Calu3 (cell line): ENCODE measurements at regions not wholly inside any gene's neighbourhood (a gene's known extent, or its start where the extent isn't known, plus 50 kb on each side); places are given as distances from the start of the nearest gene placed in this dataset.

Source experiments
- BruUV-seq: library from RNA; stranded (reverse); fragments of 400-500 nt; replicated peaks from 2 replicates; lab custom pipeline; 2021; lab: Mats Ljungman, UMichigan
- CTCF ChIA-PET: fragments of 300-600 bp; sonication (Branson Sonifier 250); formaldehyde crosslinking; loops from one replicate; lab custom pipeline; 2022; ENCODE audit warnings: antibody characterized with exemption; lab: Charles Lee
- DNase-seq: peaks from one replicate; pipeline ENCODE4 v3.0.0; 2022
- H3K27ac Mint-ChIP-seq: one replicate; pipeline ENCODE4 v1.8.0; 2022; ENCODE audit warnings: mixed read lengths; ENCODE audit not compliant: unreplicated experiment
- H3K27me3 Mint-ChIP-seq: one replicate; pipeline ENCODE4 v1.8.0; 2022; ENCODE audit warnings: mixed read lengths; ENCODE audit not compliant: unreplicated experiment
- H3K36me3 Mint-ChIP-seq: one replicate; pipeline ENCODE4 v1.8.0; 2022; ENCODE audit warnings: mild to moderate bottlenecking, moderate library complexity, mixed read lengths; ENCODE audit not compliant: insufficient read depth, unreplicated experiment
- H3K4me1 Mint-ChIP-seq: one replicate; pipeline ENCODE4 v1.8.0; 2022; ENCODE audit warnings: mild to moderate bottlenecking, low read depth, mixed read lengths; ENCODE audit not compliant: unreplicated experiment
- H3K4me3 Mint-ChIP-seq: one replicate; pipeline ENCODE4 v1.8.0; 2022; ENCODE audit warnings: mild to moderate bottlenecking, low read depth, moderate library complexity, mixed read lengths; ENCODE audit not compliant: unreplicated experiment
- H3K9me3 Mint-ChIP-seq: one replicate; pipeline ENCODE4 v1.8.0; 2022; ENCODE audit warnings: low read depth, mixed read lengths; ENCODE audit not compliant: unreplicated experiment
- intact Hi-C: fragments of 100-400 bp; cut with micrococcal nuclease; formaldehyde crosslinking; loops from one replicate; pipeline ENCODE4 v1.10.0; 2022; ENCODE audit not compliant: unreplicated experiment
- TF ChIP-seq, protein P1 (sequence below): fragments of 200-600 bp; IDR thresholded peaks from one replicate; pipeline ENCODE4 v1.8.0; 2022; ENCODE audit warnings: antibody characterized with exemption; ENCODE audit not compliant: unreplicated experiment

DNA sequence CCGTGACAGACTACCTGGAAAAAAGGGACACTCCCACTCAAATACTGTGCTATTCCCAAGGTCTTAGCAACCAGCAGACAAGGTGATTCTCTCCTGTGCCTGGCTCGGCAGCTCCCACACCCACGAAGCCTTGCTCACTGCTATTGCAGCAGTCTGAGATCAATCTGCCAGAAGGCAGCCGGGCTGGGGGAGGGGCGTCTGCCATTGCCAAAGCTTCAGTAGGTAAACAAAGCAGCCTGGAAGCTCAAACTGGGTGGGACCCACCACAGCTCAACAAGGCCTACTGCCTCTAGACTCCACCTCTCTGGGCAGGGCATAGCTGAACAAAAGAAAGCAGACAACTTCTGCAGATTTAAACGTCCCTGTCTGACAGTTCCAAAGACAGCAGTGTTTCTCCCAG is 128.4 kb upstream of the SETMAR start:
- Mint-ChIP-seq H3K27me3 (no peaks in the 10 kb centered on the region), H3K4me3 (no peak overlapping the region), H3K9me3 (peaks cover 18% of the 10 kb centered on the region), H3K4me1 (no peaks in the 10 kb centered on the region), H3K36me3 (no peaks in the 10 kb centered on the region), H3K27ac (no peak overlapping the region)
- no TSS peak for BruUV-seq
- no peak for DNase-seq
- TF ChIP-seq, protein P1, sequence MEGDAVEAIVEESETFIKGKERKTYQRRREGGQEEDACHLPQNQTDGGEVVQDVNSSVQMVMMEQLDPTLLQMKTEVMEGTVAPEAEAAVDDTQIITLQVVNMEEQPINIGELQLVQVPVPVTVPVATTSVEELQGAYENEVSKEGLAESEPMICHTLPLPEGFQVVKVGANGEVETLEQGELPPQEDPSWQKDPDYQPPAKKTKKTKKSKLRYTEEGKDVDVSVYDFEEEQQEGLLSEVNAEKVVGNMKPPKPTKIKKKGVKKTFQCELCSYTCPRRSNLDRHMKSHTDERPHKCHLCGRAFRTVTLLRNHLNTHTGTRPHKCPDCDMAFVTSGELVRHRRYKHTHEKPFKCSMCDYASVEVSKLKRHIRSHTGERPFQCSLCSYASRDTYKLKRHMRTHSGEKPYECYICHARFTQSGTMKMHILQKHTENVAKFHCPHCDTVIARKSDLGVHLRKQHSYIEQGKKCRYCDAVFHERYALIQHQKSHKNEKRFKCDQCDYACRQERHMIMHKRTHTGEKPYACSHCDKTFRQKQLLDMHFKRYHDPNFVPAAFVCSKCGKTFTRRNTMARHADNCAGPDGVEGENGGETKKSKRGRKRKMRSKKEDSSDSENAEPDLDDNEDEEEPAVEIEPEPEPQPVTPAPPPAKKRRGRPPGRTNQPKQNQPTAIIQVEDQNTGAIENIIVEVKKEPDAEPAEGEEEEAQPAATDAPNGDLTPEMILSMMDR = no peak
- intact Hi-C loops = no loop called here
- CTCF ChIA-PET = interaction anchor here (0.7 kb wide), 1 partner anchor 491 kb away, joined by 3 read pairs; no protein-coding TSS in a partner anchor

DNA sequence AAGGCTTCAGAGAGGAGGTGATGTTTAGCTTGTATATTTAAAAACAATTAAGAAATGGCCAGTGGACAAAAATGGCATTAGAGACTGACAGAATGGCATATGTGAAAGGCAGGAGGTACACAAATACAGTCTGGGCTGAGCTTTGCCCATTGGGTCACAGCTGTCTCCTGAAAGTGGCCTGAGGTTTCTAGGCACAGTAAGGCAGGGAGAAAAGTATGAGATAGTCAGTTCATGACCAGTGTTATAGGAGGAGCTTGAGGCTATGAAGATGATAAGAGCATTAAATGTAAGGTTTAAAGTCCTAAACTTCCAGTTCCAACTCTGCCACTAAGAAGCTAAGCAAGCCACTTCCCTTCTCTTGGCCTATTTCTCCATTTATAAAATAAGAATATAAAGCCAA is 111.2 kb upstream of the SETMAR start:
- intact Hi-C loops = no loop called here
- BruUV-seq = no TSS peak
- no peak for DNase-seq
- H3K4me1 Mint-ChIP-seq = no peaks in the 10 kb centered on the region
- no peak overlapping the region for H3K4me3 Mint-ChIP-seq
- no peaks in the 10 kb centered on the region for H3K27me3 Mint-ChIP-seq
- no peak overlapping the region for H3K27ac Mint-ChIP-seq
- peaks cover 12% of the 10 kb centered on the region for H3K9me3 Mint-ChIP-seq
- TF ChIP-seq, protein P1 = no peak
- CTCF ChIA-PET = no interaction called here
- no peaks in the 10 kb centered on the region for H3K36me3 Mint-ChIP-seq

DNA sequence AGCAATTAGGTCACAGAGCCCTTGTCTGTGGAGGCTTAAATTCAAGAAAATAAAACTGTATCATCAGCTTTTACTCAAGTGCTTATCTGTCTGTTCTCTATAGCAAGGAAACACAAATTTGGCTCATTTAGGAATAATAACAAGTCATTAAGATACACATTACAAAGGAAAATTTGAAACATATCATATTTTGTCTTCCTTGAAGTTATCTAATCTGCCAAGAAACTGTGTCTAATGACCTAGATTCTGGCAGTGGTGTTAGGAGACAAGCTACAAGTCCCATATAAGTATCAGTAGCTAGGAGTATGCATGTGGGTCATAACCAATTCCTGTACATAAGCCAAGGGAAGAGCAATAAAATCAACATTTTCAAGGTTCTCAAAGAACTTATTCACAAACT is 108.2 kb upstream of the SETMAR start:
- Mint-ChIP-seq H3K27me3 (no peaks in the 10 kb centered on the region), H3K4me3 (no peak overlapping the region), H3K27ac (no peak overlapping the region), H3K9me3 (peaks cover 8% of the 10 kb centered on the region), H3K4me1 (no peaks in the 10 kb centered on the region), H3K36me3 (no peaks in the 10 kb centered on the region)
- no peak for DNase-seq
- BruUV-seq = no TSS peak
- intact Hi-C loops = no loop called here
- TF ChIP-seq, protein P1 = no peak
- CTCF ChIA-PET = interaction anchor here (0.5 kb wide), 1 partner anchor 389 kb away, joined by 5 read pairs; no protein-coding TSS in a partner anchor

DNA sequence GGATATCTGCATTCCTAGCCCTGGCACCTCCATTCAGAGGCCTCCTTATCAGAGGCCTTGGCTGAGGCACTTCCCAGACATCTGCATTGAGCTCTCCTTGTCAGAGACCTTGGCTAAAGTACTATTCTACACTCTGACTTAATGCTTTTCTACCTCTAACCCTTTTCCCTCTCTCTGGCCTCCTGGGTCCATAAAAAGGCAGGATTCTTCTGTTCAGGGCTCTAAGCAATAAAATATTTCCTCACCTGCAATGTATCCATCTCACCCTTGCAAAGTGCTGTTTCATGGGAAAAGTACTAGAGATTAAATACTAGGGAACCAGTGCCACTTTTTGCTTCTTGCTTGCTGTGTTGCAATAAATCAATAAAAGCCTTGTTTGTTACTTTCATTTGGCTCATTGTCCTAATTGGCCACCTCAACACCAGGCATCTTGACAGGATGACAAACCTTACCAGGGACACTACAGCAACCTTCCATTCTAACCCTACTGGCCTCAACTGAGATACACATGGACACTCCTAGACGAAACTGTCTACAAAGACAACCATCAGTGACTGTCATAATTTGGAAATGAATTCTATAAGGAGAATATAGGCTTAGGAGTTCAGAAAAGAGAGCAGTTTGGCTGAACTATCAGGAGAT is 106.5 kb upstream of the SETMAR start:
- CTCF ChIA-PET = no interaction called here
- Mint-ChIP-seq H3K27ac (no peak overlapping the region), H3K4me1 (no peaks in the 10 kb centered on the region), H3K4me3 (no peak overlapping the region), H3K9me3 (peaks cover 8% of the 10 kb centered on the region), H3K36me3 (no peaks in the 10 kb centered on the region), H3K27me3 (no peaks in the 10 kb centered on the region)
- no TSS peak for BruUV-seq
- TF ChIP-seq, protein P1 = no peak
- intact Hi-C loops = no loop called here
- DNase-seq = no peak
